Activated CD4-positive, alpha-beta T cell treated with anti-CD3 and anti-CD28 coated beads for 36 hours (primary cell): ENCODE measurements at regions not wholly inside any gene's neighbourhood (a gene's known extent, or its start where the extent isn't known, plus 50 kb on each side); places are given as distances from the start of the nearest gene placed in this dataset.

Experiments
- ATAC-seq: fragments of 200-7000 bp; cut with Tn5 transposase; one replicate; pipeline ENCODE4 v1.10.0; 2021; ENCODE audit warnings: mild to moderate bottlenecking, moderate library complexity
- CTCF ChIA-PET: fragments of 350-600 bp; sonication (Branson Sonifier 250); formaldehyde crosslinking; loops from one replicate; lab custom pipeline; 2021; ENCODE audit warnings: antibody characterized with exemption; lab: Charles Lee
- POLR2A ChIA-PET: fragments of 350-600 bp; sonication (Branson Sonifier 250); formaldehyde crosslinking; loops from one replicate; lab custom pipeline; 2021; ENCODE audit warnings: antibody characterized with exemption, inconsistent platforms; lab: Charles Lee
- DNase-seq: peaks from one replicate; pipeline ENCODE4 v3.0.0-alpha.2; 2020
- H3K27ac Mint-ChIP-seq: one replicate; pipeline ENCODE4 v1.8.0; 2021; ENCODE audit warnings: mixed read lengths
- H3K27me3 Mint-ChIP-seq: one replicate; pipeline ENCODE4 v1.8.0; 2021; ENCODE audit warnings: mixed read lengths
- H3K36me3 Mint-ChIP-seq: one replicate; pipeline ENCODE4 v1.8.0; 2021; ENCODE audit warnings: low read depth, mixed read lengths
- H3K4me1 Mint-ChIP-seq: one replicate; pipeline ENCODE4 v1.8.0; 2021; ENCODE audit warnings: mixed read lengths
- H3K4me3 Mint-ChIP-seq: one replicate; pipeline ENCODE4 v1.8.0; 2021; ENCODE audit warnings: mild to moderate bottlenecking, moderate library complexity, mixed read lengths
- H3K9me3 Mint-ChIP-seq: one replicate; pipeline ENCODE4 v1.8.0; 2021; ENCODE audit warnings: low read depth, mixed read lengths
- intact Hi-C, 2 experiments: fragments of 100-400 bp; cut with DNase I in 1 of 2; cut with micrococcal nuclease in 1 of 2; formaldehyde crosslinking; loops; one replicate each; pipeline versions ENCODE4 v1.14.2 to v1.15.1; 2022 to 2024; cut with DNase I, micrococcal nuclease

DNA sequence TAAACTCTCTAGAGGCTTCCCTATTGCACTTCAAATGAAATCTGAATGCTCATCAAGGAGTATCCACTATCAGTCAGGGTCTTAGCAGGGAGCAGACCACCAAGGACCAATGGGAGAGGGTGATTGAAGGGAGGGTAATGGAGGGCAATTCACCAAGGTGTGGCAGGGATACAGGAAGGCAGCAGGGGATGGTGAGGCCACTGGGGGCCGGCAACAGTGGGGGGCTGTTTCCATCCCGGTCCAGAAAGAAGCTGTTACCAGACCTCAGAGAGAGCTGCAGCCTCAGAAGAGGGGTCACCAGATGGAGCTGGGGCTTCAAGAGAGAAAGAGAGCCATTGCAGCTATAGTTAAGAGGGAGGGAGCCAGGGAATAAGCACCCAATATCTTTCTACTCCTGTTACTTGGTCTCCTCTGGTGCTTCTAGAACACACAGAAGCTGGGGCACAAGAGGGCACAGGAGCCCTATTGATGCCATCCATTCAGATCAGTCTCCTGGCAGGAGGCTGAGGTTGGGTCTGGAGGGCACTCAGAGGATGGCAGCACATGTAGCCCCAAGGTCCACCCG lies 417.6 kb downstream of the PTPRU start:
- no peak overlapping the region for H3K4me3 Mint-ChIP-seq

GRCh38 chr1:29653034-29653810 lies 416.9 kb downstream of the PTPRU start:
- CTCF ChIA-PET = no interaction called here
- Mint-ChIP-seq H3K4me1 (no peaks in the 10 kb centered on the region), H3K4me3 (no peak overlapping the region), H3K27ac (no peak overlapping the region), H3K9me3 (peaks cover 2% of the 10 kb centered on the region), H3K36me3 (no peaks in the 10 kb centered on the region), H3K27me3 (peaks cover 6% of the 10 kb centered on the region)
- intact Hi-C loops = no loop called here
- POLR2A ChIA-PET = no interaction called here
- DNase-seq = no peak
- ATAC-seq = no peak

More for the DNA sequence above, 417.6 kb downstream of the PTPRU start:
- POLR2A ChIA-PET = no interaction called here
- DNase-seq = no peak
- no peak overlapping the region for H3K27ac Mint-ChIP-seq
- peaks cover 6% of the 10 kb centered on the region for H3K27me3 Mint-ChIP-seq
- intact Hi-C loops = no loop called here
- H3K4me1 Mint-ChIP-seq = no peaks in the 10 kb centered on the region
- no peaks in the 10 kb centered on the region for H3K36me3 Mint-ChIP-seq
- CTCF ChIA-PET = no interaction called here
- no peak for ATAC-seq
- H3K9me3 Mint-ChIP-seq = peaks cover 2% of the 10 kb centered on the region

GRCh38 chr1:29651684-29652665 lies 415.7 kb downstream of the PTPRU start:
- H3K4me1 Mint-ChIP-seq = no peaks in the 10 kb centered on the region
- CTCF ChIA-PET = no interaction called here
- no peak overlapping the region for H3K4me3 Mint-ChIP-seq
- ATAC-seq (no peak), DNase-seq (no peak)
- no peak overlapping the region for H3K27ac Mint-ChIP-seq
- peaks cover 2% of the 10 kb centered on the region for H3K9me3 Mint-ChIP-seq
- POLR2A ChIA-PET = no interaction called here
- no peaks in the 10 kb centered on the region for H3K36me3 Mint-ChIP-seq
- intact Hi-C loops = no loop called here
- peaks cover 11% of the 10 kb centered on the region for H3K27me3 Mint-ChIP-seq

- no peaks in the 10 kb centered on the region for H3K9me3 Mint-ChIP-seq
- no peak for ATAC-seq
- ChIA-PET CTCF (no interaction called here), POLR2A (no interaction called here)
- H3K27ac Mint-ChIP-seq = no peak overlapping the region
- peaks cover 8% of the 10 kb centered on the region for H3K27me3 Mint-ChIP-seq
- H3K4me3 Mint-ChIP-seq = no peak overlapping the region
- no peaks in the 10 kb centered on the region for H3K36me3 Mint-ChIP-seq
- intact Hi-C loops = no loop called here
- DNase-seq = no peak
- no peaks in the 10 kb centered on the region for H3K4me1 Mint-ChIP-seq
These were observed 414.9 kb downstream of the PTPRU start for GRCh38 chr1:29651246-29651645.

DNA sequence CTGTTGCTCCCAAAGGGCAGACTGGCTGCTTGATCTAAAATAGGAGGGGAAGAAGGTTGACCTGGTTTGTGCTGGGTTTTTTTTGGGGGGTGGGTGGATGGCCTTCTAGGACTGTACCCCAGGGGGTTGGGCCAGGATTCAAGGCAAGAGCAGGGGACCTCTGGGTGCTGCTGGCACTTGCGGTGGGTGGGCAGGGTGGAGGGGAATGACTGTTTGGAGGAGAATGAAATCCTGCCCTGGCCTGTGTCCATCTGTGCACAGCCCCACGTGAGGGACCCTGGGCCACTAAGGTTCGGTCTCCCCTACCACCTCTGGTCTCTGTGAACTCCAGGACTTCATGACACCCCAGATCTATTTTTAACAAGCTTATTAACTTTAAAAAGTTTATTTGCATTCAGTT lies 414.2 kb downstream of the PTPRU start:
- POLR2A ChIA-PET = no interaction called here
- Mint-ChIP-seq H3K36me3 (no peaks in the 10 kb centered on the region), H3K27me3 (peaks cover 8% of the 10 kb centered on the region), H3K4me3 (no peak overlapping the region), H3K9me3 (no peaks in the 10 kb centered on the region), H3K4me1 (no peaks in the 10 kb centered on the region), H3K27ac (no peak overlapping the region)
- CTCF ChIA-PET = interaction anchor here (0.5 kb wide), 1 partner anchor 11 kb away, joined by 3 read pairs; no protein-coding TSS in a partner anchor
- intact Hi-C loops = no loop called here
- no peak for ATAC-seq
- DNase-seq = no peak

DNA sequence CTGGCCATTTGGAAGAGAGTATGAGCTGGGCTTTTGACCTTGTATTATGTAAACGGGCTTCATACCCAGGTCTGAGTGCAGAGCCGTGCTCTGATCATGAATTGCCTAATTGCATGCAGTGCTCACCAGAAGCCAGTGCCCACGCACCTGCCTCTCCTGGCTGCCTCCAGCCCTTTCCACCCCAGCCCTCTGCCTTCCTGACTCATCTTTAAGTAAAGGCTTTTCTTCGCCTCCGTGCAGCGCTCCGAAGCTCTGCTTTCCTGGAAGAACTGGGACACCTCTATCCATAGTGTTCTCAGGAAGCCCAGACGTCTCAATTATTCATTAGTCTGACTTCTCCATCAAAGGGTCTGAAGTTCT lies 413.7 kb downstream of the PTPRU start:
- Mint-ChIP-seq H3K36me3 (no peaks in the 10 kb centered on the region), H3K27ac (no peak overlapping the region)
- intact Hi-C loops = no loop called here

GRCh38 chr1:29649189-29650040 lies 413.1 kb downstream of the PTPRU start:
- no peak for DNase-seq
- Mint-ChIP-seq H3K36me3 (no peaks in the 10 kb centered on the region), H3K4me1 (no peaks in the 10 kb centered on the region), H3K9me3 (no peaks in the 10 kb centered on the region), H3K27me3 (peaks cover 5% of the 10 kb centered on the region), H3K4me3 (no peak overlapping the region), H3K27ac (no peak overlapping the region)
- ChIA-PET POLR2A (interaction anchor here (0.5 kb wide), 1 partner anchor 59 kb away, joined by 5 read pairs; no protein-coding TSS in a partner anchor), CTCF (no interaction called here)
- intact Hi-C loops = no loop called here
- ATAC-seq = no peak

More for the DNA sequence above, 413.7 kb downstream of the PTPRU start:
- Mint-ChIP-seq H3K4me1 (no peaks in the 10 kb centered on the region), H3K27me3 (peaks cover 5% of the 10 kb centered on the region), H3K9me3 (no peaks in the 10 kb centered on the region), H3K4me3 (no peak overlapping the region)
- ATAC-seq = no peak
- ChIA-PET CTCF (no interaction called here), POLR2A (no interaction called here)
- no peak for DNase-seq

GRCh38 chr1:29648798-29649188 lies 412.5 kb downstream of the PTPRU start:
- H3K27ac Mint-ChIP-seq = no peak overlapping the region
- ChIA-PET CTCF (interaction anchor here (1.0 kb wide), 1 partner anchor 12 kb away, joined by 3 read pairs; no protein-coding TSS in a partner anchor), POLR2A (interaction anchor here (0.5 kb wide), 1 partner anchor 58 kb away, joined by 5 read pairs; no protein-coding TSS in a partner anchor)
- no peaks in the 10 kb centered on the region for H3K4me1 Mint-ChIP-seq
- intact Hi-C loops = no loop called here
- H3K36me3 Mint-ChIP-seq = no peaks in the 10 kb centered on the region
- H3K4me3 Mint-ChIP-seq = no peak overlapping the region
- peaks cover 5% of the 10 kb centered on the region for H3K27me3 Mint-ChIP-seq
- ATAC-seq = no peak
- H3K9me3 Mint-ChIP-seq = no peaks in the 10 kb centered on the region
- DNase-seq = no peak

DNA sequence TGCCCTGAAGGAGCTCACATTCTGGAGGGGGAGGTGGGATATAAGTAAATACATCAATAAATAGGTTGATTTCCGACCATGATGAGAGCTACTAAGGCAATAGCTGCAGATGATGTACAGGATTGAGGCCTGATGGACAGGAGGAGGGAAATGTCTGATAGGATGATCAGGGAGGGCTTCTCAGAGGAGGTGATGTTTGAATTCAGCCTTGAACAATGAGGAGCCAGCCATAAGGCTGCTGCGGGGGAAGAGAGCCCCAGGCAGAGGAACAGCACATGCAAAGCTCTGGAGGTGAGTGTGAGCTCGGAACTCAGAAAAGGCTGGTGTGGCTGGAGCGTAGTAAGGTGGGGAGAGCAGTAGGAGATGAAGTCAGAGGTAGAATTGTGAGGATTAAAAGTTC lies 411.7 kb downstream of the PTPRU start:
- intact Hi-C loops = no loop called here
- no peak for DNase-seq
- Mint-ChIP-seq H3K4me3 (no peak overlapping the region), H3K27me3 (peaks cover 9% of the 10 kb centered on the region), H3K9me3 (no peaks in the 10 kb centered on the region), H3K36me3 (no peaks in the 10 kb centered on the region), H3K4me1 (no peaks in the 10 kb centered on the region), H3K27ac (no peak overlapping the region)
- POLR2A ChIA-PET = no interaction called here
- no peak for ATAC-seq
- CTCF ChIA-PET = interaction anchor here (1.0 kb wide), 1 partner anchor 13 kb away, joined by 3 read pairs; no protein-coding TSS in a partner anchor

DNA sequence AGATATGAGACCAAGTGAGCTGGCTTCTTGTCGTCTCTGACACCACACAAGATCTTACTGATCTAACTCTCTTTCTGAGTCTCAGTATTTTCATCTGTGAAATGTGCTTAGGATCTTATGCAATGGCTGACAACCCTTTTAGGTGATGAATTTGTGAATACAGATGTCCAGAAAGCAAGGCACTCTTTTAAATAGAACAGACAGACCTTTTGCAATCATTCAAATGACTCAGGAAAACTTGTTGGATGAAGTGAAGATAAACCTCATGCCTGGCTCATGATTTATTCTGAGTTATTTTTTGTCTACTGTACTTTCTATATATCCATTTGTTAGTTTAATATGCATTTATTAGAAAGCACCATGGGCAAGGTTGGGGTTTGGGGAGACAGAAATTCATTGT lies 411.3 kb downstream of the PTPRU start:
- H3K36me3 Mint-ChIP-seq = no peaks in the 10 kb centered on the region
- no peak overlapping the region for H3K4me3 Mint-ChIP-seq
- peaks cover 9% of the 10 kb centered on the region for H3K27me3 Mint-ChIP-seq
- H3K4me1 Mint-ChIP-seq = no peaks in the 10 kb centered on the region
- H3K9me3 Mint-ChIP-seq = no peaks in the 10 kb centered on the region
- ATAC-seq (no peak), DNase-seq (no peak)
- ChIA-PET CTCF (interaction anchor here (1.0 kb wide), 1 partner anchor 14 kb away, joined by 3 read pairs; no protein-coding TSS in a partner anchor), POLR2A (no interaction called here)
- intact Hi-C loops = no loop called here
- no peak overlapping the region for H3K27ac Mint-ChIP-seq
